HCT116 (cell line): ENCODE measurements at regions not wholly inside any gene's neighbourhood (a gene's known extent, or its start where the extent isn't known, plus 50 kb on each side); places are given as distances from the start of the nearest gene placed in this dataset.

ENCODE experiments used
- CBX3 ChIP-seq: IDR thresholded peaks from 2 replicates; pipeline ENCODE4 v1.6.1; 2012; ENCODE audit warnings: low read depth
- CTCF ChIP-seq, 3 experiments: fragments of 200-600 bp in 1 of 3; sonication (generic) in 1 of 3; IDR thresholded peaks in 2 of 3; conservative IDR thresholded peaks in 1 of 3; 2 replicates each; pipeline ENCODE4 v1.5.1; 2012 to 2017; ENCODE audit warnings: low read depth in 2 of 3, low read length in 2 of 3, antibody characterized with exemption in 1 of 3, borderline replicate concordance in 1 of 3, control low read depth in 1 of 3, mild to moderate bottlenecking in 1 of 3, mixed read lengths in 1 of 3, mixed run types in 1 of 3, moderate library complexity in 1 of 3; ENCODE audit not compliant: insufficient read depth in 1 of 3
- ELF1 ChIP-seq: IDR thresholded peaks from 2 replicates; pipeline ENCODE4 v1.6.1; 2012; ENCODE audit warnings: low read depth, borderline replicate concordance
- EZH2 ChIP-seq: fragments of 200-600 bp; sonication (generic); IDR thresholded peaks from 2 replicates; pipeline ENCODE4 v1.6.1; 2017; ENCODE audit warnings: antibody characterized with exemption, mixed run types
- FOSL1 ChIP-seq: IDR thresholded peaks from 2 replicates; pipeline ENCODE4 v1.6.1; 2012; ENCODE audit warnings: low read depth
- JUND ChIP-seq: IDR thresholded peaks from 2 replicates; pipeline ENCODE4 v1.6.1; 2012
- MAX ChIP-seq: IDR thresholded peaks from 2 replicates; pipeline ENCODE4 v1.6.1; 2012
- POLR2A ChIP-seq: IDR thresholded peaks from 2 replicates; pipeline ENCODE4 v1.7.0; 2011; ENCODE audit warnings: borderline replicate concordance; ENCODE audit not compliant: insufficient read depth, insufficient read length; ENCODE audit errors: extremely low read depth
- POLR2AphosphoS5 ChIP-seq: IDR thresholded peaks from 2 replicates; pipeline ENCODE4 v1.6.1; 2011; ENCODE audit warnings: mild to moderate bottlenecking, low read depth, low read length, moderate library complexity
- ZBTB33 ChIP-seq: IDR thresholded peaks from 2 replicates; pipeline ENCODE4 v1.6.1; 2011; ENCODE audit warnings: mild to moderate bottlenecking, low read length, moderate library complexity; ENCODE audit not compliant: insufficient replicate concordance; ENCODE audit errors: extremely low read depth
- ZFX ChIP-seq: fragments of 450-650 bp; IDR thresholded peaks from 2 replicates; pipeline ENCODE4 v1.6.1; 2017

GRCh38 chr4:24476282-24476681 is 108.1 kb downstream of the DHX15 start:
- no peak for TF ChIP-seq EZH2
- TF ChIP-seq POLR2A: no peak
- no peak for TF ChIP-seq POLR2AphosphoS5
- peak; percentile 9 to 66 (median 60); a peak in 4 of 6 replicates for TF ChIP-seq CTCF (IDR thresholded peaks at IDR 0.05 in 2 of 3, conservative IDR thresholded peaks at IDR 0.05 in 1 of 3; ENCODE audit: borderline replicate concordance in 1 of 3, insufficient read depth in 1 of 3, low read depth in 2 of 3, low read length in 2 of 3)
- no peak for TF ChIP-seq ELF1
- TF ChIP-seq JUND: no peak
- TF ChIP-seq MAX: no peak
- no peak for TF ChIP-seq CBX3
- no peak for TF ChIP-seq FOSL1
- no peak for TF ChIP-seq ZBTB33
- TF ChIP-seq ZFX: no peak
